ENCODE measurements at regions not wholly inside any gene's neighbourhood (a gene's known extent, or its start where the extent isn't known, plus 50 kb on each side); places are given as distances from the start of the nearest gene placed in this dataset.

- Histone ChIP-seq H3K27ac (no peak overlapping the region), H3K4me3 (no peak overlapping the region), H3K36me3 (no peaks in the 10 kb centered on the region), H3K9me3 (no peaks in the 10 kb centered on the region), H3K27me3 (no peaks in the 10 kb centered on the region), H3K4me1 (no peaks in the 10 kb centered on the region)
- WGBS, 2 donors (ENCODE audit: low coverage in 1 of 2): 0 to 37% methylated on average over 1 to 2 of the region's 2 CpGs
- in situ Hi-C loops (cut with MboI; ENCODE audit: low pct_ligation_motif_present in 1 of 4, low pct_unique_long_range_greater_than_20kb in 1 of 4, low sequenced_read_pairs in 3 of 4) (no loop called here), intact Hi-C loops (cut with DNase I; ENCODE audit: low total_unique reads) (no loop called here)
- DNase-seq: no peak
- TF ChIP-seq EP300 (IDR thresholded peaks at IDR 0.05; ENCODE audit: low read depth) (no peak), CTCF (IDR thresholded peaks at IDR 0.05) (no peak), POLR2A (IDR thresholded peaks at IDR 0.05) (no peak), POLR2AphosphoS5 (IDR thresholded peaks at IDR 0.05) (no peak)
These were observed 79.1 kb downstream of the TRIB2 start for GRCh38 chr2:12795851-12796250.

DNA sequence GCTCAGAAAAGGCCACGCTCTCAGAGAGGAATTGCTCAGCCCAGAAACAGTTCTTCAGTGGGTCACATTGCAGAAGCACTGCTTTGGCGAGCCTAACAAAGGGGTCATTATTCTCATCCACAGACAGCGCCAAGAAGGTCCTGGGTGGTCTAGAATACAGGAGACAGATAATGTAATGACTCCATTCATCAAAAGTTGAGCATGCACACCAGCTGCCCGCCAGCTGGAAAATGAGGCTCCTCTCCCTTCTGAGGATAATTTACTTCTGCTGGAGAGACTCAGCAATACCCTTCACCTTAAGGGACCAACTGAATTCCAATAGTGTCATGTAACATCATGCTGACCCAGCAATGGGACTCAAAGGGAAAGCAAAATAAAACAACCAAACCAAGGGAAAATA, 79.9 kb downstream of the TRIB2 start:
- H3K36me3 ChIP-seq: no peaks in the 10 kb centered on the region
- no peaks in the 10 kb centered on the region for H3K4me1 ChIP-seq
- in situ Hi-C loops (cut with MboI; ENCODE audit: low pct_ligation_motif_present in 1 of 4, low pct_unique_long_range_greater_than_20kb in 1 of 4, low sequenced_read_pairs in 3 of 4) (no loop called here), intact Hi-C loops (cut with DNase I; ENCODE audit: low total_unique reads) (no loop called here)
- H3K27ac ChIP-seq: no peak overlapping the region
- H3K4me3 ChIP-seq: no peak overlapping the region
- no peak for DNase-seq
- H3K9me3 ChIP-seq: no peaks in the 10 kb centered on the region
- WGBS, 2 donors (ENCODE audit: low coverage in 1 of 2): 67% methylated on average over 4 of the region's 4 CpGs; no CpG with 5 or more reads in 1 of the 2 donors
- TF ChIP-seq CTCF (IDR thresholded peaks at IDR 0.05) (no peak), EP300 (IDR thresholded peaks at IDR 0.05; ENCODE audit: low read depth) (no peak), POLR2AphosphoS5 (IDR thresholded peaks at IDR 0.05) (peak in 1 of 3 donors; percentile 33), POLR2A (IDR thresholded peaks at IDR 0.05) (no peak)
- no peaks in the 10 kb centered on the region for H3K27me3 ChIP-seq

GRCh38 chr2:12797815-12798214, 81.1 kb downstream of the TRIB2 start:
- in situ Hi-C loops (cut with MboI; ENCODE audit: low pct_ligation_motif_present in 1 of 4, low pct_unique_long_range_greater_than_20kb in 1 of 4, low sequenced_read_pairs in 3 of 4) (no loop called here), intact Hi-C loops (cut with DNase I; ENCODE audit: low total_unique reads) (no loop called here)
- DNase-seq: no peak
- peak in 1 of 3 donors; percentile 30 for TF ChIP-seq POLR2AphosphoS5 (IDR thresholded peaks at IDR 0.05)
- TF ChIP-seq CTCF (IDR thresholded peaks at IDR 0.05): no peak
- Histone ChIP-seq H3K27ac (peak overlapping the region in 1 of 4 donors; percentile 16), H3K4me3 (no peak overlapping the region), H3K36me3 (no peaks in the 10 kb centered on the region), H3K4me1 (no peaks in the 10 kb centered on the region), H3K9me3 (no peaks in the 10 kb centered on the region), H3K27me3 (no peaks in the 10 kb centered on the region)
- WGBS, 2 donors (ENCODE audit: low coverage in 1 of 2): 0 to 24% methylated on average over 1 to 3 of the region's 3 CpGs

DNA sequence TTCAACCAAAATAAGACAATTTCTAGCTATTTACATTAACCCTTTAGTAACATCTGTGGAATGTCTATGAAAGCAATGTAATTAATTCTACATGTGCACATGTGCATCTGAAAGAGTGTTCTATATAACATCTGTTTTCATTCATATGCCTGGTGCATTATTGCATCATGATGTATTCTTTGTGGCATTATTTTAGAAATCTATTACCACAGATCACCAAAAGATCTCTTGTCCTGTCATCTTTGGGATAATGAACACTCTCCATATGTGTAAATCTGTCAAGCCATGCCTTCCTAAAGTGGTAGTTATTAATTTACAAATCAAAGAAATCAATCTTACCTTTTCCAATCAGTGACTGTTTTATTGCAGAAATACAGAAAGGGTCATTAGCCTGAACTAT, 86.9 kb downstream of the TRIB2 start:
- no peaks in the 10 kb centered on the region for H3K9me3 ChIP-seq
- intact Hi-C loops (cut with DNase I; ENCODE audit: low total_unique reads): no loop called here
- in situ Hi-C loops (cut with MboI; ENCODE audit: low pct_ligation_motif_present in 1 of 4, low pct_unique_long_range_greater_than_20kb in 1 of 4, low sequenced_read_pairs in 3 of 4): no loop called here
- no peak overlapping the region for H3K27ac ChIP-seq
- no peaks in the 10 kb centered on the region for H3K27me3 ChIP-seq
- no peak overlapping the region for H3K4me3 ChIP-seq
- H3K4me1 ChIP-seq: no peaks in the 10 kb centered on the region
- no peak for TF ChIP-seq CTCF (IDR thresholded peaks at IDR 0.05)
- TF ChIP-seq POLR2AphosphoS5 (IDR thresholded peaks at IDR 0.05): no peak
- no peak for TF ChIP-seq EP300 (IDR thresholded peaks at IDR 0.05; ENCODE audit: low read depth)
- TF ChIP-seq POLR2A (IDR thresholded peaks at IDR 0.05): no peak
- DNase-seq: no peak
- no peaks in the 10 kb centered on the region for H3K36me3 ChIP-seq
